ENCODE measurements at regions not wholly inside any gene's neighbourhood (a gene's known extent, or its start where the extent isn't known, plus 50 kb on each side); places are given as distances from the start of the nearest gene placed in this dataset.

GRCh38 chr9:135373820-135374219 lies 105.8 kb upstream of the PPP1R26 start:
- Histone ChIP-seq H3K9me3 (ENCODE audit: insufficient read depth, low read depth, low read length) (no peaks in the 10 kb centered on the region; the same call in 1 of the 2 replicates), H3K4me2 (ENCODE audit: low read depth, low read length, poor library complexity, severe bottlenecking) (no peak overlapping the region), H2AFZ (ENCODE audit: low read length) (no peak overlapping the region), H3K9ac (ENCODE audit: low read depth, low read length, poor library complexity, severe bottlenecking) (no peak overlapping the region), H3K36me3 (ENCODE audit: insufficient read depth, low read length) (no peaks in the 10 kb centered on the region), H3F3A (ENCODE audit: low read depth) (no peaks in the 10 kb centered on the region), H3K4me3 (ENCODE audit: low read length, poor library complexity, severe bottlenecking) (no peak overlapping the region), H3K27me3 (ENCODE audit: insufficient read depth, low read length, poor library complexity, severe bottlenecking) (no peaks in the 10 kb centered on the region), H3K4me1 (ENCODE audit: insufficient read depth, low read length, poor library complexity, severe bottlenecking) (no peaks in the 10 kb centered on the region), H3K79me2 (ENCODE audit: insufficient read depth, low read length) (no peaks in the 10 kb centered on the region), H3K9me2 (replicated peaks; ENCODE audit: low read depth, low read length) (no peaks in the 10 kb centered on the region), H4K20me1 (ENCODE audit: insufficient read depth, low read length, poor library complexity, severe bottlenecking) (no peaks in the 10 kb centered on the region)
- TF ChIP-seq CTCF (conservative IDR thresholded peaks at IDR 0.05; ENCODE audit: low read length) (no peak), EZH2phosphoT487 (IDR thresholded peaks at IDR 0.05; ENCODE audit: borderline replicate concordance) (no peak)

GRCh38 chr9:135374591-135374990 lies 105.0 kb upstream of the PPP1R26 start:
- no peaks in the 10 kb centered on the region for H4K20me1 ChIP-seq (ENCODE audit: insufficient read depth, low read length, poor library complexity, severe bottlenecking)
- H3K36me3 ChIP-seq (ENCODE audit: insufficient read depth, low read length), result no peaks in the 10 kb centered on the region
- TF ChIP-seq EZH2phosphoT487 (IDR thresholded peaks at IDR 0.05; ENCODE audit: borderline replicate concordance) (no peak), CTCF (conservative IDR thresholded peaks at IDR 0.05; ENCODE audit: low read length) (no peak)
- no peak overlapping the region for H3K4me3 ChIP-seq (ENCODE audit: low read length, poor library complexity, severe bottlenecking)
- no peak overlapping the region for H2AFZ ChIP-seq (ENCODE audit: low read length)
- H3K4me1 ChIP-seq (ENCODE audit: insufficient read depth, low read length, poor library complexity, severe bottlenecking), result no peaks in the 10 kb centered on the region
- no peak overlapping the region for H3K4me2 ChIP-seq (ENCODE audit: low read depth, low read length, poor library complexity, severe bottlenecking)
- peaks cover 4% of the 10 kb centered on the region; the same call in 1 of the 2 replicates for H3K9me3 ChIP-seq (ENCODE audit: insufficient read depth, low read depth, low read length)
- no peak overlapping the region for H3K9ac ChIP-seq (ENCODE audit: low read depth, low read length, poor library complexity, severe bottlenecking)
- H3K9me2 ChIP-seq (replicated peaks; ENCODE audit: low read depth, low read length), result no peaks in the 10 kb centered on the region
- no peaks in the 10 kb centered on the region for H3K27me3 ChIP-seq (ENCODE audit: insufficient read depth, low read length, poor library complexity, severe bottlenecking)
- no peaks in the 10 kb centered on the region for H3F3A ChIP-seq (ENCODE audit: low read depth)
- H3K79me2 ChIP-seq (ENCODE audit: insufficient read depth, low read length), result no peaks in the 10 kb centered on the region

- TF ChIP-seq CTCF (conservative IDR thresholded peaks at IDR 0.05; ENCODE audit: low read length) (no peak), EZH2phosphoT487 (IDR thresholded peaks at IDR 0.05; ENCODE audit: borderline replicate concordance) (no peak)
- no peaks in the 10 kb centered on the region for H3K36me3 ChIP-seq (ENCODE audit: insufficient read depth, low read length)
- no peaks in the 10 kb centered on the region for H4K20me1 ChIP-seq (ENCODE audit: insufficient read depth, low read length, poor library complexity, severe bottlenecking)
- no peaks in the 10 kb centered on the region for H3K27me3 ChIP-seq (ENCODE audit: insufficient read depth, low read length, poor library complexity, severe bottlenecking)
- H3K4me2 ChIP-seq (ENCODE audit: low read depth, low read length, poor library complexity, severe bottlenecking), result no peak overlapping the region
- no peak overlapping the region for H3K9ac ChIP-seq (ENCODE audit: low read depth, low read length, poor library complexity, severe bottlenecking)
- no peaks in the 10 kb centered on the region for H3K4me1 ChIP-seq (ENCODE audit: insufficient read depth, low read length, poor library complexity, severe bottlenecking)
- H3K9me2 ChIP-seq (replicated peaks; ENCODE audit: low read depth, low read length), result no peaks in the 10 kb centered on the region
- no peak overlapping the region for H2AFZ ChIP-seq (ENCODE audit: low read length)
- no peaks in the 10 kb centered on the region for H3F3A ChIP-seq (ENCODE audit: low read depth)
- no peak overlapping the region for H3K4me3 ChIP-seq (ENCODE audit: low read length, poor library complexity, severe bottlenecking)
- H3K79me2 ChIP-seq (ENCODE audit: insufficient read depth, low read length), result no peaks in the 10 kb centered on the region
- H3K9me3 ChIP-seq (ENCODE audit: insufficient read depth, low read depth, low read length), result peaks cover 5% of the 10 kb centered on the region; the same call in 1 of the 2 replicates
Measured at GRCh38 chr9:135375001-135375400, 104.6 kb upstream of the PPP1R26 start.

All from Loucy (cell line).